CD14-positive monocyte (primary cell): ENCODE measurements at regions not wholly inside any gene's neighbourhood (a gene's known extent, or its start where the extent isn't known, plus 50 kb on each side); places are given as distances from the start of the nearest gene placed in this dataset.

Experiments used
- DNase-seq, 3 donors: peaks; one replicate each; pipeline ENCODE4 v3.0.0-alpha.2; 2011 to 2022
- H2AFZ ChIP-seq: 2 replicates; pipeline ENCODE4 v1.6.0; 2012; ENCODE audit warnings: mild to moderate bottlenecking, low read depth, low read length, inconsistent platforms; ENCODE audit not compliant: insufficient read depth, poor library complexity, severe bottlenecking
- H3K27ac ChIP-seq, 2 donors: 1 replicate in 1 of 2; 2 replicates in 1 of 2; pipeline ENCODE4 v1.5.1; 2012 to 2013; ENCODE audit warnings: low read length in 2 of 2, control low read depth in 1 of 2, inconsistent platforms in 1 of 2, low read depth in 1 of 2, mild to moderate bottlenecking in 1 of 2
- H3K27me3 ChIP-seq, 2 donors: one replicate each; pipeline versions ENCODE4 v1.6.0 to v1.6.1; 2011 to 2013; ENCODE audit warnings: low read length in 2 of 2; ENCODE audit not compliant: control insufficient read depth in 2 of 2, insufficient read depth in 2 of 2
- H3K36me3 ChIP-seq, 2 donors: replicated peaks in 1 of 2; 1 replicate in 1 of 2; 2 replicates in 1 of 2; pipeline versions ENCODE4 v1.5.1 to v1.6.1; 2012 to 2013; ENCODE audit warnings: low read length in 2 of 2, control low read depth in 1 of 2, inconsistent platforms in 1 of 2, mild to moderate bottlenecking in 1 of 2; ENCODE audit not compliant: insufficient read depth in 2 of 2, control insufficient read depth in 1 of 2
- H3K4me1 ChIP-seq, 2 donors: 1 replicate in 1 of 2; 2 replicates in 1 of 2; pipeline versions ENCODE4 v1.5.1 to v1.6.1; 2012 to 2013; ENCODE audit warnings: low read length in 2 of 2, control low read depth in 1 of 2, inconsistent platforms in 1 of 2, mild to moderate bottlenecking in 1 of 2, moderate library complexity in 1 of 2; ENCODE audit not compliant: insufficient read depth in 2 of 2, control insufficient read depth in 1 of 2
- H3K4me2 ChIP-seq: replicated peaks from 2 replicates; pipeline ENCODE3; 2012; ENCODE audit warnings: low read length, moderate library complexity, mild to moderate bottlenecking; ENCODE audit not compliant: poor library complexity, severe bottlenecking; ENCODE audit errors: extremely low read depth
- H3K4me3 ChIP-seq, 3 experiments: fragments of 200-600 bp in 1 of 3; sonication (generic) in 1 of 3; replicated peaks in 1 of 3; 1 replicate in 2 of 3; 2 replicates in 1 of 3; pipeline ENCODE4 v1.5.1; 2011 to 2013; ENCODE audit warnings: low read length in 3 of 3, mild to moderate bottlenecking in 3 of 3, control low read depth in 2 of 3, low read depth in 2 of 3, inconsistent platforms in 1 of 3, moderate library complexity in 1 of 3
- H3K79me2 ChIP-seq: 2 replicates; pipeline ENCODE4 v1.6.0; 2012; ENCODE audit warnings: mild to moderate bottlenecking, control low read depth, inconsistent platforms, low read length, moderate library complexity; ENCODE audit not compliant: insufficient read depth
- H3K9ac ChIP-seq: 2 replicates; pipeline ENCODE4 v1.6.0; 2017; ENCODE audit warnings: low read length, mild to moderate bottlenecking; ENCODE audit not compliant: insufficient read depth, poor library complexity, severe bottlenecking
- H3K9me3 ChIP-seq, 2 donors: replicated peaks in 1 of 2; 1 replicate in 1 of 2; 2 replicates in 1 of 2; pipeline versions ENCODE4 v1.5.1 to v1.6.1; 2012 to 2013; ENCODE audit warnings: low read length in 2 of 2, control low read depth in 1 of 2; ENCODE audit not compliant: control insufficient read depth in 1 of 2, insufficient read depth in 1 of 2
- H4K20me1 ChIP-seq: 2 replicates; pipeline ENCODE4 v1.6.0; 2012; ENCODE audit warnings: mild to moderate bottlenecking, low read length, control low read depth, moderate library complexity; ENCODE audit not compliant: insufficient read depth
- H3K27ac Mint-ChIP-seq, 7 donors: one replicate each; pipeline ENCODE4 v1.8.0; 2020; ENCODE audit warnings: mild to moderate bottlenecking in 7 of 7, mixed read lengths in 7 of 7, moderate library complexity in 6 of 7, inconsistent platforms in 2 of 7
- H3K27me3 Mint-ChIP-seq, 3 donors: one replicate each; pipeline ENCODE4 v1.8.0; 2021 to 2022; ENCODE audit warnings: low read depth in 3 of 3, mild to moderate bottlenecking in 3 of 3, mixed read lengths in 3 of 3, moderate library complexity in 3 of 3, inconsistent platforms in 1 of 3
- H3K36me3 Mint-ChIP-seq, 2 donors: one replicate each; pipeline ENCODE4 v1.8.0; 2020; ENCODE audit warnings: mixed read lengths in 2 of 2, inconsistent platforms in 1 of 2, mild to moderate bottlenecking in 1 of 2
- H3K4me1 Mint-ChIP-seq: one replicate; pipeline ENCODE4 v1.8.0; 2020; ENCODE audit warnings: mild to moderate bottlenecking, mixed read lengths
- H3K4me3 Mint-ChIP-seq, 2 donors: one replicate each; pipeline ENCODE4 v1.8.0; 2020; ENCODE audit warnings: mild to moderate bottlenecking in 2 of 2, mixed read lengths in 2 of 2, moderate library complexity in 1 of 2
- H3K9me3 Mint-ChIP-seq, 7 donors: one replicate each; pipeline ENCODE4 v1.8.0; 2020 to 2022; ENCODE audit warnings: mixed read lengths in 7 of 7, mild to moderate bottlenecking in 6 of 7, moderate library complexity in 6 of 7, inconsistent platforms in 2 of 7
- CTCF ChIP-seq: fragments of 200-600 bp; IDR thresholded peaks from one replicate; pipeline ENCODE4 v1.8.0; 2022; ENCODE audit warnings: antibody characterized with exemption, mild to moderate bottlenecking
- WGBS: methylation state at CpG from one replicate; pipeline ENCODE4 v1.1.5; 2013; ENCODE audit warnings: missing lambda C conversion rate; ENCODE audit not compliant: insufficient coverage; 5-methylcytosine and 5-hydroxymethylcytosine counted together
- intact Hi-C, 2 donors: fragments of 100-400 bp; cut with micrococcal nuclease; formaldehyde crosslinking; loops; one replicate each; pipeline versions ENCODE4 v1.15.0 to v1.15.1; 2023

DNA sequence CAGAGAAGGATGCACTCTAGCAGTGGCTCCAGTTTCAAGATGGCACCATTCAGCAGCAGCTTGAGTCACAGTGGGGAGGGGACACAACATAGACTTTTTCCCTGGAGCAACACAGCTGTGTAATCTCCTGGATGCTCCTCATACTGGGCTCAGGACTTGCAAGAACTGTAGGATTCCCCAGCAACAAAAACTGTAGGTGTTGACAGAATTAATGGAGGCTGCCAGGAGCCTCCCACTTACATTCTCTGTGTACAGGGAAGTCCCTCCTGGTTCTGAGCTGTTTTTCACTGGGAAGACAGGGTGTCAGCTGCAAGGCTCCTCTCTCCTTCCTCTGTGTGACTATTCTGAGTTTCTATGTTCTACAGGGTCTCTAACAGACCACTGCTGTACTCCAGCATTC lies 217.9 kb downstream of the KIF21A start:
- intact Hi-C loops, result no loop called here
- no peaks in the 10 kb centered on the region for H3K27me3 ChIP-seq
- H3K9me3 Mint-ChIP-seq, result peaks cover 6 to 20% (median 12%) of the 10 kb centered on the region in 7 donors
- H3K4me3 ChIP-seq, result no peak overlapping the region
- DNase-seq, result no peak
- no peak overlapping the region for H3K4me2 ChIP-seq
- H3K27me3 Mint-ChIP-seq, result no peaks in the 10 kb centered on the region
- no peak overlapping the region for H3K9ac ChIP-seq
- peaks cover 16 to 26% of the 10 kb centered on the region in 2 donors for H3K9me3 ChIP-seq
- no peaks in the 10 kb centered on the region for H3K4me1 Mint-ChIP-seq
- no peaks in the 10 kb centered on the region for H4K20me1 ChIP-seq
- no peak overlapping the region for H3K27ac ChIP-seq
- no peak overlapping the region for H2AFZ ChIP-seq
- H3K4me3 Mint-ChIP-seq, result no peak overlapping the region
- H3K27ac Mint-ChIP-seq, result no peak overlapping the region
- H3K36me3 Mint-ChIP-seq, result no peaks in the 10 kb centered on the region
- H3K36me3 ChIP-seq, result no peaks in the 10 kb centered on the region
- H3K79me2 ChIP-seq, result no peaks in the 10 kb centered on the region
- TF ChIP-seq CTCF, result no peak
- H3K4me1 ChIP-seq, result no peaks in the 10 kb centered on the region

- peaks cover 0 to 23% (median 15%) of the 10 kb centered on the region in 7 donors for H3K9me3 Mint-ChIP-seq
- intact Hi-C loops, result no loop called here
- DNase-seq, result no peak
- Histone ChIP-seq H3K79me2 (no peaks in the 10 kb centered on the region), H4K20me1 (no peaks in the 10 kb centered on the region), H3K4me1 (no peaks in the 10 kb centered on the region), H3K4me3 (no peak overlapping the region), H3K27ac (no peak overlapping the region), H3K36me3 (no peaks in the 10 kb centered on the region), H3K4me2 (no peak overlapping the region), H3K9me3 (peaks cover 15 to 29% of the 10 kb centered on the region in 2 donors), H3K27me3 (no peaks in the 10 kb centered on the region), H2AFZ (no peak overlapping the region), H3K9ac (no peak overlapping the region)
- no CpG with 5 or more reads among the region's 4 CpGs for WGBS
- H3K27me3 Mint-ChIP-seq, result no peaks in the 10 kb centered on the region
- no peak overlapping the region for H3K4me3 Mint-ChIP-seq
- H3K27ac Mint-ChIP-seq, result no peak overlapping the region
- no peak for TF ChIP-seq CTCF
- no peaks in the 10 kb centered on the region for H3K4me1 Mint-ChIP-seq
- no peaks in the 10 kb centered on the region for H3K36me3 Mint-ChIP-seq
Observed at GRCh38 chr12:39205969-39206368, 237.0 kb downstream of the KIF21A start.
